ENCODE measurements at regions not wholly inside any gene's neighbourhood (a gene's known extent, or its start where the extent isn't known, plus 50 kb on each side); places are given as distances from the start of the nearest gene placed in this dataset.

DNA sequence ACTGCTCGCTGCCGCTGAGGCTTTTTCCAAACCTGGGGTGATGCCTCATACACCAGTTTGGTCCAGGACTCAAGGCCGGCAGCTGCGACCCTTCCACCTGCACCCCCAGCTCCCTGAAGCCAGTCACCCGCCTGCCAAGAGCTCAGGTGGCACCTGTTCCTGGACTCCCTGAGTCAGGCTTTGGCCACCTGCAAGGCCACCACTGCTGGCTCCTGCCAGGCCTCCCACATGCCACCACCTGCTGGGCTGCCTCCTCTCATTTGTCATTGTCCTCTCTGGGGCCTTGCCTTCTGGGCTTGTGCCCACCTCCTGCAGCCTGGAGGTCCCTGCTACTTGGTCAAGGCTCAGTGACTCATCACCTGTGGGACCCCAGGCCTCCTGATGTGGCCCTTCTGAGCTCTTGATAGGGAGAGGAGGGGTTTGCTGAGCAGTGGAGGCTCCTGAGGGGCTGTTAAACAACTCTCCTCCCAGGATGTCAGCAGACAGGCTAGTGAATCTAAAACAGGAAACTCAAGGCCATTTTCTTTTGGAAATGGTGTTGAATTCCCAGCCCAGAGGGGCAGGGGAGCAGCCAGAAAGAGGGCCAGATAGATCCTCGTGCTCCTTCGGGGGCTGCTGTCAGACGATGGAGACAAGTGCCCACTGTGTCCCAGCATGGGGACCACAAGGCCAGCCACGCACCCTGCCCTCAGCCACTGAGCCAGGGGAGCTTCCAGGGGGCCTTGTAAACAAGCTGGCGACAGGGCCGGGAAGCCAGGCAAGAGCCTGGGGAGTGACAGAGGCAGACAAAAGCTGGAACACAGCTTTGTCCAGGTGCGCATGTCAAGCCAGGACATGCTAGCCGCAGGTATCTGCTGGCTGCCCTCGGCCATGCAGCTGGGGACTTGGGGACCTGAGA, 416.8 kb downstream of the LRATD1 start:
- no peak overlapping the region for H3K4me3 ChIP-seq
- no peak overlapping the region for H2AFZ ChIP-seq (ENCODE audit: low read depth, low read length)
- H3K9me1 ChIP-seq (ENCODE audit: control insufficient read depth, insufficient read depth, low read length) = no peaks in the 10 kb centered on the region
- FAIRE-seq = no peak
- intact Hi-C loops (cut with micrococcal nuclease) = no loop called here
- H3K4me2 ChIP-seq (ENCODE audit: insufficient read depth, low read length) = no peak overlapping the region
- no peak for DNase-seq (ENCODE audit: extremely low read depth in 1 of 4, low spot score in 3 of 4)
- no peaks in the 10 kb centered on the region for H3K79me2 ChIP-seq (ENCODE audit: control insufficient read depth, insufficient read depth, low read length)
- TF ChIP-seq NRF1 (conservative IDR thresholded peaks at IDR 0.05 in 1 of 2, IDR thresholded peaks at IDR 0.05 in 1 of 2) = 0 out of 4 replicates have a peak, but pooled peaks of 1 of the 2 experiments have one; percentile 18
- no peak for TF ChIP-seq CXXC5 (CRISPR knock-in tag; IDR thresholded peaks at IDR 0.05)
- no peaks in the 10 kb centered on the region for H3K9me3 ChIP-seq (replicated peaks; ENCODE audit: control insufficient read depth, insufficient read depth, low read depth, low read length)
- no peak overlapping the region for H3K27ac ChIP-seq (ENCODE audit: extremely low read depth, low read depth, low read length)
- BruUV-seq (replicated peaks) = no TSS peak
- POLR2A ChIA-PET = interaction anchor here (1.1 to 1.6 kb wide), 2 partner anchors 10 to 11 kb away, joined by 3 to 4 read pairs; no protein-coding TSS in a partner anchor
- no peaks in the 10 kb centered on the region; a peak in 1 of 5 replicates for H3K27me3 ChIP-seq (ENCODE audit: control insufficient read depth in 2 of 2, insufficient read depth in 2 of 2, low read length in 2 of 2)
- H3K4me1 ChIP-seq (replicated peaks in 1 of 2; ENCODE audit: control insufficient read depth in 2 of 2, insufficient read depth in 2 of 2, low read length in 2 of 2) = no peaks in the 10 kb centered on the region
- WGBS (ENCODE audit: insufficient coverage, low coverage, missing lambda C conversion rate) = under 1% methylated on average over 14 of the region's 14 CpGs
- no peak overlapping the region for H3K9ac ChIP-seq (ENCODE audit: insufficient read depth in 1 of 2, low read depth in 2 of 2, low read length in 2 of 2)
- H4K20me1 ChIP-seq (replicated peaks; ENCODE audit: control insufficient read depth, insufficient read depth, low read length) = no peaks in the 10 kb centered on the region
- no peaks in the 10 kb centered on the region for H3K36me3 ChIP-seq (ENCODE audit: control insufficient read depth, insufficient read depth, low read length)
- CTCF ChIA-PET (ENCODE audit: low intra/inter-chr PET ratio) = no interaction called here
- ATAC-seq = no peak
- in situ Hi-C loops (cut with MboI) = no loop called here

DNA sequence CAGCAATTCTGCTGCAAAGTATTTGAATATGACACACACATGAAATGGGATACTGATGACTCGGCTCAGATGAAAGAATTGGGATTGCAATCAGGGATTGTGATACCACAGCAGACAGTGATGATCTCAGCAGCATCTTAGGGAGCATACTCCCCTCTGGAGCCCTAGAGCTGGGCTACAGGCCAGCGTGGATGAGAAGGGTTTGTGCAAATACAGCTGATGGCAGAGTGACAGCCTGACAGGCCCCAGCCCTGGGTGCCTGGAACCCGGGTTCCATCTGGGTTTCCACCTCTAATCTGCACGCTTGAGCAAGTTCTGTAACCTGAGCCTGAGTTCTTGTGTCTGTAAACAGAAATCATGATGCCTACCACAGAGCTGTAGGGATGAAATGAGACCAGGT, 418.0 kb downstream of the LRATD1 start:
- no peaks in the 10 kb centered on the region for H3K9me3 ChIP-seq (replicated peaks; ENCODE audit: control insufficient read depth, insufficient read depth, low read depth, low read length)
- ATAC-seq (no peak), FAIRE-seq (no peak), DNase-seq (ENCODE audit: extremely low read depth in 1 of 4, low spot score in 3 of 4) (no peak)
- no peak overlapping the region for H3K27ac ChIP-seq (ENCODE audit: extremely low read depth, low read depth, low read length)
- H2AFZ ChIP-seq (ENCODE audit: low read depth, low read length) = no peak overlapping the region
- CTCF ChIA-PET (ENCODE audit: low intra/inter-chr PET ratio) = no interaction called here
- H3K9me1 ChIP-seq (ENCODE audit: control insufficient read depth, insufficient read depth, low read length) = no peaks in the 10 kb centered on the region
- no peak overlapping the region for H3K9ac ChIP-seq (ENCODE audit: insufficient read depth in 1 of 2, low read depth in 2 of 2, low read length in 2 of 2)
- H3K4me1 ChIP-seq (replicated peaks in 1 of 2; ENCODE audit: control insufficient read depth in 2 of 2, insufficient read depth in 2 of 2, low read length in 2 of 2) = no peaks in the 10 kb centered on the region
- no peaks in the 10 kb centered on the region for H3K79me2 ChIP-seq (ENCODE audit: control insufficient read depth, insufficient read depth, low read length)
- no peaks in the 10 kb centered on the region; a peak in 1 of 5 replicates for H3K27me3 ChIP-seq (ENCODE audit: control insufficient read depth in 2 of 2, insufficient read depth in 2 of 2, low read length in 2 of 2)
- POLR2A ChIA-PET = no interaction called here
- H3K36me3 ChIP-seq (ENCODE audit: control insufficient read depth, insufficient read depth, low read length) = no peaks in the 10 kb centered on the region
- H4K20me1 ChIP-seq (replicated peaks; ENCODE audit: control insufficient read depth, insufficient read depth, low read length) = no peaks in the 10 kb centered on the region
- H3K4me2 ChIP-seq (ENCODE audit: insufficient read depth, low read length) = no peak overlapping the region
- WGBS (ENCODE audit: insufficient coverage, low coverage, missing lambda C conversion rate) = 2% methylated on average over 4 of the region's 4 CpGs
- BruUV-seq (replicated peaks) = no TSS peak
- intact Hi-C loops (cut with micrococcal nuclease) = no loop called here
- in situ Hi-C loops (cut with MboI) = no loop called here
- H3K4me3 ChIP-seq = no peak overlapping the region
- TF ChIP-seq SMARCA5 (IDR thresholded peaks at IDR 0.05) (no peak), CBFB (CRISPR knock-in tag; IDR thresholded peaks at IDR 0.05) (no peak), BCL6 (CRISPR knock-in tag; IDR thresholded peaks at IDR 0.05) (no peak), C11orf30 (IDR thresholded peaks at IDR 0.05; ENCODE audit: low read depth) (no peak), ZFP36 (IDR thresholded peaks at IDR 0.05; ENCODE audit: low read depth, low read length, partially characterized antibody) (no peak), MEIS2 (IDR thresholded peaks at IDR 0.05; ENCODE audit: partially characterized antibody) (no peak), FIP1L1 (IDR thresholded peaks at IDR 0.05; ENCODE audit: low read depth, low read length, poor library complexity, severe bottlenecking) (no peak), FOXA1 (IDR thresholded peaks at IDR 0.05; ENCODE audit: borderline replicate concordance) (no peak), ZNF134 (CRISPR knock-in tag; conservative IDR thresholded peaks at IDR 0.05) (no peak), HOXB6 (CRISPR knock-in tag; IDR thresholded peaks at IDR 0.05; ENCODE audit: borderline replicate concordance) (no peak), THRAP3 (IDR thresholded peaks at IDR 0.05; ENCODE audit: borderline replicate concordance) (no peak), HNRNPL (IDR thresholded peaks at IDR 0.05; ENCODE audit: low read depth, low read length) (no peak)
- TF ChIP-seq, protein P1, sequence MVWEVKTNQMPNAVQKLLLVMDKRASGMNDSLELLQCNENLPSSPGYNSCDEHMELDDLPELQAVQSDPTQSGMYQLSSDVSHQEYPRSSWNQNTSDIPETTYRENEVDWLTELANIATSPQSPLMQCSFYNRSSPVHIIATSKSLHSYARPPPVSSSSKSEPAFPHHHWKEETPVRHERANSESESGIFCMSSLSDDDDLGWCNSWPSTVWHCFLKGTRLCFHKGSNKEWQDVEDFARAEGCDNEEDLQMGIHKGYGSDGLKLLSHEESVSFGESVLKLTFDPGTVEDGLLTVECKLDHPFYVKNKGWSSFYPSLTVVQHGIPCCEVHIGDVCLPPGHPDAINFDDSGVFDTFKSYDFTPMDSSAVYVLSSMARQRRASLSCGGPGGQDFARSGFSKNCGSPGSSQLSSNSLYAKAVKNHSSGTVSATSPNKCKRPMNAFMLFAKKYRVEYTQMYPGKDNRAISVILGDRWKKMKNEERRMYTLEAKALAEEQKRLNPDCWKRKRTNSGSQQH (CRISPR knock-in tag; IDR thresholded peaks at IDR 0.05) = no peak

Data from K562 (cell line).